SKM-1 treated with dmso at 0.1 percent for 144 hours (cell line): ENCODE measurements at regions not wholly inside any gene's neighbourhood (a gene's known extent, or its start where the extent isn't known, plus 50 kb on each side); places are given as distances from the start of the nearest gene placed in this dataset.

Experiments
- DNase-seq: peaks from one replicate; lab custom pipeline; 2025; ENCODE audit not compliant: unreplicated experiment; lab: John Stamatoyannopoulos, UW

GRCh38 chr3:35519936-35520335 is 119.4 kb upstream of the ARPP21 start:
- DNase-seq = no peak

DNA sequence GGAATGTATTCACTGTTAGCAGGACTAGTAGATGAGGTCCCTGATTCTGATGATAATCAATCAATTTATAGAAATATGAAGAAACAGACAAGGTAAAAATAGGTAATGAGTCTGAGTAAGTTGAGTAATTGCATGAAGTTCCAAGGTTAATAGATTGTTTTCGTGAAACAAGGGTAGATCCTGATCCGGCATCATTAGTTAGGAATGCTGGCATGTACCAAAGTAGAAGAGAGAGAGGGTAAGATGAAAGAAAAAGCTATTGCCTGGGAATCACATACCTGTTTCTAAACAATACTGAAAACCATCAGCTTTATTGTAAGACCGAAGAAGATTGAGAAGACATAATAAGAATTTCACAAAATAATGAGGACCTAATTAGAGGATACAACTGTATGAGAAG is 118.1 kb upstream of the ARPP21 start:
- no peak for DNase-seq

DNA sequence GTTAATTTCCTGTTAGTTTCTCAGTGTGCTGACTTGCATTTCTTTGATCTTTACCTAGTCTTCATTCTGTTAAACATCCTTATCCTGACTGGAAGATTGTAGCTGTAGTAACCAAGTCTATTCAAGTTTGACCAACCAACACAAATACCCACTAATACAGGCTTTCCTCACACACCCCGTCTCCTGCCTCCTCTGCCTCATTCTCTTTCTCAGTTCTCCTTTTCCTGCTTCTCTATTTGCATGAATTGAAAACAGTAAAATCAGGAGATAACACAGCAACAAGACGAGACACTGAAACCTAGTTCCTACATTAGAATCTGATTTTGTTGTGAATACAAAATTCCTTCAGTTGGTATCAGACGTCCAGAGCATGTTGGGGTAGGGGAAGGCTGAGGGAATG is 116.9 kb upstream of the ARPP21 start:
- no peak for DNase-seq

GRCh38 chr3:35523074-35523473 is 116.3 kb upstream of the ARPP21 start:
- DNase-seq = no peak

GRCh38 chr3:35523838-35524237 is 115.5 kb upstream of the ARPP21 start:
- DNase-seq = no peak

- DNase-seq = no peak
Observed at GRCh38 chr3:35524856-35525255, 114.5 kb upstream of the ARPP21 start.

DNA sequence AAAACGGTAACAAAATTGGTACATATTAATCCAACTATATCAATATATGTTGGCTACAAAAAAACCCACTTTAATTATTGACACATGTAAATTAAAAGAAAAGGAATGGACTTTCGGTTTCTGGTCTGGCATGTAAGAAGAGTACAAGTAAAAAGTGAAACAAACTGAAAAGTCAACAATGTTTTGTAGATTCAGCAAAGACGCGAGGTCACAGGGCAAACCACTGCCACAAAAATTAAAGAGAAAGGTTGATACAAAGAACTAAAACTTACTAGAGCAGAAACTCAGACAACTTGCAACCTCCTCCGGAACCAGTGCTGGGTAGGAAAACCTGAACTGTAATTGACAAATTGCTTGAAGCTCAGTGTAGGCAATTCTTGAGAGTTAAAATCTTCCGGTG is 110.6 kb upstream of the ARPP21 start:
- no peak for DNase-seq

DNA sequence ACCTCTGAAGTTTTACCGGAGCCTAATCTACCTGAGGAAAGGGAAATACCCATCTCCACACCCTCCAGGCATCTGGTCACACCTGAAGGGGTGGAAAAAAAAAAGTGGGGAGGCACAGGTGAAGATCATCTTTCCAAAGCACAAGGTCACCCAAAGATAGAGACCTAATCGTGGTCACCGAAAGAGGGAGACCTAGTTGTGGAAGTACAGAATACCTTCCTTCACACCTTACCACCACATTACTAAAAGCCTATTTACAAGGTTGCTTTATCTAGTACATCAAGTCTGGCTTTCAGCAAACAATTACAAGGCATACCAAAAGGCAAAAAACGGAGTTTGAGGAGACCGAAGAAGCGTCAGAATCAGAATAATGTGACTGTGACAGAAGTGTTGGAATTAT is 110.0 kb upstream of the ARPP21 start:
- no peak for DNase-seq

DNA sequence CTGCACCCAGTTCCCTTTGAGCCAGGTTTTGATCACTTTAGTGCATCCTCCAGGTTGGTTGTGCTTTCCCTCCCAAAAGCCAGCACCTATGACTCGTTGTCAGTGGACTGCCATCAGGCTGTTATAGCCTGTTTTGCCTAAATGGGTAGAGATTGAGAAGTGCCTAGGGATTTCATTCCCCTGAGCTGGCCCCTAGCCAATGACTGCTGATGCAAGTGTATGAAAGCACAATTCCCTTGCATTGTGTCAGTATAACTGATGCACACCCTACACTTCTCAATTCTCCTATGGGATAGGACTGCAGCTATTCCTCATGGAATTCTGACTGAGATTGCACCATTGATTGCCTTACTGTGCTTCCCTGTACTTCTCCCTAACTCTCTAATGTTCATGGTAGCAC is 102.1 kb upstream of the ARPP21 start:
- DNase-seq = no peak

- DNase-seq = no peak
Observed at GRCh38 chr3:35544976-35545375, 94.3 kb upstream of the ARPP21 start.

GRCh38 chr3:35549690-35550089 is 89.6 kb upstream of the ARPP21 start:
- no peak for DNase-seq

DNA sequence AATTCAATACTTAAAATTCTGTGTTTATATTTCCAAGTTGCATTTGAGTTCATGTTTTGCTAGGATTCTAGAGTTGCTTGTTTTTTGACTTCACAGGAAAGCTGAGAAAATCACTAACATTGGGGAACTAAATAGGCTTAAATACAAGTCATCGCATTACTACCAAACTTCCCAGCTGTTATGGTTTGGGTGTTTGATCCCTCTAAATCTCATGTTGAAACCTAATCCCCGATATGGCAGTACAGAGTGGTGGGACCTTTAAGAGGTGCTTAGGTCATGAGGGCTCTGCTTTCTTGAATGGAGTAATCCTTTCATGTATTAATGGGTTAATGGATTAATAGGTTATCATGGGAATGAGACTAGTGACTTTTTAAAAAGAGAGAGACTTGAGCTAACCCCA is 77.2 kb upstream of the ARPP21 start:
- DNase-seq = no peak

DNA sequence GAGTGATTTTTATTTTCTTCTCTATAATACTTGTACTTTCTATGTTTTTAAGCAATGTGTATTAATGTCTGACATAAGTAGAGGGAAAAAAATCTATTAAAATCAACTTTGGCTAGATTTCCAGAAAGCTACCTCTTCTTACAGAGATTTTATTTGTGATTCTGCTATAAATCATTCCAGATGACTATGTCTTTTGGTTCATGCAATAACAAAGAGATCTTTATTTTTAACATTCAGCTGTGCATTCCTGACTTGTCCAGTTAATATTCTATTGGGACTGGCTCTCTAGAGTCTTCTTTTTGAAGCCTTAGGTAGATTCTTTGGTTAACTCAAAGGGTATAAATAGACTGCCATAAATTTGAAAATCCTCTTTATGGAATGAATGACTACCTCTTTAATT is 74.3 kb upstream of the ARPP21 start:
- no peak for DNase-seq
